KBM-7 (cell line): ENCODE measurements at regions not wholly inside any gene's neighbourhood (a gene's known extent, or its start where the extent isn't known, plus 50 kb on each side); places are given as distances from the start of the nearest gene placed in this dataset.

ENCODE experiments used
- DNase-seq: peaks from one replicate; pipeline ENCODE4 v3.0.0-alpha.2; 2015
- in situ Hi-C: fragments of 300-500 bp; cut with MboI; formaldehyde crosslinking; loops from 2 replicates; pipeline ENCODE4 v1.14.3; 2020; ENCODE audit warnings: low sequenced_read_pairs, low pct_unique_long_range_greater_than_20kb, mixed read lengths

DNA sequence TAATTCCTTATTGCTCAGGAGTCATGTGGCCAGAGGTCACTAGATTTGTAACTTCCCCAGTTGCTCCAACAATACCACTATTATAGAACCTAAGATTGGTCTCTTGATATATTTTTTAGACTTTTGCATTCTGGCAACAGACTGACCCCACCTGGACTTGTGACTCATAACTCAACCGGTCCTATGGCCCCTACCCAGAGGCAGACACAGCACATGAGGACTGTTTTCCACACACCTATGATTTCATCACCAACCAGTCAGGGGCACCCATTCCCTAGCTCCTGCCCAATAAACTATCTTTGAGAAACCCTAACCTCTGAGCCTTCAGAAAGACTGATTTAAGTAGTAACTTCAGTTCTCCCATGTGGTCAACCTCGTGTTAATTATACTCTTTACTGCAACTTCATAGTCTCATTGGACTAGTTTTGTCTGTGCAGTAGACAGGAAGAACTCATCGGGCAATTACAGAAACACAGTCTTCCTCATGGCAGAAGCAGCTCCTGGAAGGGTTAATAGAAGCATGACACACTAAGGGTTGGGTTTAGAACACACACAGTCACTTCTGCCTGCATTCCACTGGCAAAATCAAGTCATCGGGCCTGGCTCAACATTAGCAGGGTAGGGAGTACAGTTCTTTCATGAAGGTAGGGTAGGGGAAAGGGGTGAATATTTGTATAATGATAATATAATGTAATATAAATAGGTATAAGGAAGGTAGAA lies 251.8 kb downstream of the UQCRFS1 start:
- no peak for DNase-seq
- in situ Hi-C loops: no loop called here

DNA sequence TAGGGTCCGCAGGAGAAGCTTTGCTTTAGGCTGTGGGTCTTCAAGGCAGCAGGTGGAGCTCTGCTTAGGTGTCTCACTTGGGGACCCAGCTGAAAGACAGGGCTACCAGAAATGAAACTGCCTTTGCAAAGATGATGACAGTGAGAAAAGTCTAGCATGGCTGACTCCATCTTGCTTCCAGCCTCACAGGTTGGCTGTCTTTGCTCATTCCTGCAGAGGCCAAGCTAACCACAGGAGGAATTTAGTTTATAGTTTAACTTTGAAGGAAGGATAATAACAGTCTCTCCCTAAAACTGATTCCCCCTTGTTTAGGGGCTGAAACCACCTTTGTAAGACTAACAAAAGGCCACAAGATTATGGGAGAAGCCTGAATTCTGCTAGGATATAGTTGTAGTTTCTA lies 252.4 kb downstream of the UQCRFS1 start:
- DNase-seq: no peak
- in situ Hi-C loops: no loop called here

DNA sequence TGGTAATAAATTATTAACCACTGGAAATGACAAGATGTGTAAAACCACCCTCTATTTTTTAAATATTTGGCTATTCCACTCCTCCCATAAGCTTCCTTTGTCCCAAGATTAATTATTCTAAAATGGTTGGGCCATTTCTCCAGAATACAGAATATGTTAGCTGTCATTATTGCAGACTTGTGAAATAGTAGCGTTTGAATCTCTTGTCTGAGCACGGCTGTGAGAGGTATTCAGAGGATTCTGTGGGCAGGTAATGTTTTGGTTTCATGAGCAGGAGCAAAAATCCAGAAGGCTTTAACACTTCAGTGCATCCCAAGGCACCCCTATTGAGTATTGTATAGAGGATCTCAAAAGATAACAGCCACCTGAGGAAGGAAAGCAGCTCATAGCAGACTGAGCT lies 256.0 kb downstream of the UQCRFS1 start:
- in situ Hi-C loops: no loop called here
- no peak for DNase-seq

DNA sequence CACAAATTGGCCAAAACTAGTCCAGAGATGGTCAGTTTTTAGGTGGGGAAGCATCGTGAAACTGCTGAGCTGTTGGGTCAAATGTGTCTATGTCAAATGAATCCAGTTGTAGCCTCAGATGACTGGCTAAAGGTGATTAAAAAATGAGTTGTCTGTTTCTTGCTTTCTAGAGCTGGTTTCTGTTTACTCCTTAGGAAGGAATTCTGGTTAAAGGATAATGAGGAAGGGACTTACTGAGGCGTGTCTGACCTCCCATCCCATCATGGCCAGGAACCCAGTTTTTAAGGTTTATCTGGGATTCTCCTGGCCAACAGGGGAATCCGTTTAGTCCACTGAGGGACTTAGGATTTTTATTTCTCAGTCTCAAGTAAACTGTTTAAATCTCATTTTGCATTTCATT lies 256.5 kb downstream of the UQCRFS1 start:
- in situ Hi-C loops: no loop called here
- DNase-seq: no peak

DNA sequence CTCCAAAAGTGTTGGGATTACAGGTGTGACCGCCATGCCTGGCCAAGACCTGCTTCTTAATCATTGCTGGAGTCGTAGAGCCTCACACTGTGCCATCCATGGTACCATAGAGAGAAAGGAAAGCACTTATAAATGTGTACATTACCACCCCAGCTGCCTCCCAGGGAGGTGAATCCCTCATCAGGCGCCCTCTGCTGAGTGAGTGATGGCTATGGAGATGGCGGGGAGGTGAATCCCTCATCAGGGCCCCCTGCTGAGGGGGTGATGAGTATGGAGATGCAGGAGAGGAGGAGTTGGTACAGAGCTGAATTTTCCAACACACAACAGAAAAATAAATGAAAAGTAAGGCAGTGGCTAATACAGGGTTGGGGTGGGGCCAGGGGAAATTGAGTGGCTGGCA lies 263.4 kb downstream of the UQCRFS1 start:
- DNase-seq: no peak
- in situ Hi-C loops: no loop called here

DNA sequence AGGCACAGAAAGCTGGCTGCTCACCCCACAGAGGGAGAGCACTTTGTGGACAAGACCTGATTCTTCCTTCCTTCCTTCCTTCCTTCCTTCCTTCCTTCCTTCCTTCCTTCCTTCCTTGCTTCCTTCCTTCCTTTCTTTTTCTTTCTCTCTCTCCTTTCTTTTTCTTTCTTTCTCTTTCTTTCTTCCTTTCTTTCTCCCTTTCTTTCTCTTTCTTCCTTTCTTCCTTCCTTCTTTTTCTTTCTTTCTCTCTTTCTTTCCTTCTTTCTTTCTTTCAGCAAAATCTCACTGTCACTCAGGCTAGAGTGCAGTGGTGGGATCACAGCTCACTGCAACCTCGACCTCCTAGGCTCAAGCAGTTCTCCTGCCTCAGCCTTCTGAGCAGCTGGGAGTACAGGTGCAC lies 263.9 kb downstream of the UQCRFS1 start:
- DNase-seq: no peak
- in situ Hi-C loops: no loop called here

DNA sequence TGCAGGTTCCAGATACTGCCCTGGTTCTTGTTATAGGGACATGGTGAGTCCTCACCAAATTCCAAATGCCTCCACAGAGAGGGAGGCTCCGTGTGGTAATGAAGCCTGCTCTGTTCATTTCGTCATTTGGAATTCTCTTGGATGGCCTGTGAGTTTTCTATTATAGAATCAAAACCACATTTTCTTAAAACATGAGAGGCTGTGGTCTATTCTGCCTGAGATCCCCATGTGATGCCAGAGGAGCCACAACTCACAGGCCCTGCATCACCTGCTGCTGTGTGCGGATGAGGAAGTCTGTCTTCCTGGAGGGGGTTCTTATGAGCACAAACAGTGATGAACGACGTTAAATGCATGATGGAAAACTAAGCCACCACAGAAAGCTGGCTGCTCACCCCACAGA lies 264.4 kb downstream of the UQCRFS1 start:
- in situ Hi-C loops: no loop called here
- DNase-seq: no peak

DNA sequence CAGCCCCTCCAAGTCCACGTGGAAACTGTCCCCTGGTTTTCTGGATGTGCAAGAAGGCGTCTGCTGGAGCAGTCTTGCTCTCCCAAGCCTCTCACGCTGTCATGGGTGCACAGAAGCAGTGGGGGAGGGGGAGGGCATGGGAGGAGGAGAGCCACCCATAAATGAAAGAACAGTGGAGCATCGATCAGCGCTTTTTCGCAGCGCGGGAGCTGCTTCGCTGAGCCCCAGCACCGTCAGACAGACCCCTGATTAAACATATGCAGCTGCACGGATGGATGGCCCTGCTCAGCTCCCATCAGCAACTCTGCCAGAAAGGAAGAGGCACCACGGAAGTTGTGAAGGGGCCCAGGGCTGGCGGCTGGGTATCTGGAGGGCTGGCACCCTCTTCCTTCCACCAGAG lies 264.9 kb downstream of the UQCRFS1 start:
- in situ Hi-C loops: no loop called here
- DNase-seq: no peak

DNA sequence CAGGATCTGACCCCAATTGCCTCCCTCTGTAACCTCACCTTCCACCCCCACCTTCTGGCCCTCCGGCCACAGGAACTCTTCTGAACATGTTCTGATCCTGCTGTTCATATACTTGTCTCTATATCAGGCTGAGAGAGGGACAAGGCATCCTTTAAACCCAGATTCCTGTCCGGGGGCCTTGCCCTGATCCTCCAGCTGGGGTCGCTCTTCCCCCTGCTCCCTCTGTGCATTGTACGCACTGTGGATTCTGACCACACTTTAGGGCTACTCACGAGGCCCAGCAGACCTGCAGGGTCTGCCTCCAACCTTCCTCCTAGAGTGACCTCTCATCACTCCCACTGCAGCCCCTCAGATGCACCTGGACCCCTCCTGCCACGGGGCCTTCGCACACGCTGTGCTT lies 269.3 kb downstream of the UQCRFS1 start:
- in situ Hi-C loops: no loop called here
- DNase-seq: no peak

DNA sequence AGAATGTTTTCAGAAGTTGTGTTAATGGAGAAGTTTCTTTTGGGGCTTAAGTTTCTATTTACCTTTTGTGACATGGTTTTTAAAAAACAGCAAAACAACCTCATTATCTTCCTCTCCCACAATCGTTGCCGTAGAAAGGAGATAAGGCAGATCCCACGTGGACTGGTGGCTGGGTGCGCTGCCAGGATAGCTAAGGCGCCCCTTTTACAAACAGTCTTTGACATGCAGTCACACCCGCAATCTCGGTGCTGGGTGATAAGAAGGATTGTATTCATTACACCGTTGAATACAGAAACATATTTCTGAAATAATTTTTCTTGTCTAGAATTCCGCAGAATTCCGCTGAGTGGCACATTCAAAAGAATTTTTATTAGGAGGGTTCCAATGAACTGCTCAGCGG lies 271.1 kb downstream of the UQCRFS1 start:
- DNase-seq: no peak
- in situ Hi-C loops: no loop called here

DNA sequence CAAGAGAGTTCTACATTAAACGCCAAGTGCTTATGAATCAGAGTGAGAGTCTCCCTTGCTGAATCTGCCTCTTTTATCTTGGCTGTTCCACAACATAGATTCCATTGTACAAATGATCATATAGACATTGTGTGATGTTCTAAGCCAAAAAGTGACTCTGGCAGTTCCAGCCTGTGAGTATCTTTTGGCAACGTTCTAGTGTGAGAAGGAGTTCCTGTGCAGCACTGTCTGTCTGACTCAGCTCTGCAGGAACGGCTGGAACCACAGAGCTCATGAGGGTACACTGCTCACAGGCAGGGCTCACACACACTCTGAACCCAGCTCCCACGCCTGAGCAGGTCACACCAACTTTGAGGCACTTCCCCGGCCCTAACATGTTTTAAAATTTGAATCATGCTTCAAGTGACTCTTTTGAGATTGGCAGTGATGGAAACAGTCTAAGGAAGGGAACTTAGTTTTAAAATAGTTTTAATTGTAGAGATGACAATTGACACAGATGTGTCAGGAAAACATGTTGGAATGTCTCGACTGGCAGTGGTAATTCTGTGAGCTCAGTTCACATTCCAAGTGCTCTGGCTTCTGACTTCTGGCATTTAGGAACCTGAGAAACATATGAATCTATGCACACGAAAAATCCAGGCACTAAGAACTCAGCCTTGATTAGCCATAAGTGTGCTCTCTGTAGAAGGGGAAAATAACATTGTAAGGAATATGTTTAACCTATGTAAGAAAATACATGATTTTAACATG lies 272.0 kb downstream of the UQCRFS1 start:
- DNase-seq: no peak
- in situ Hi-C loops: no loop called here

DNA sequence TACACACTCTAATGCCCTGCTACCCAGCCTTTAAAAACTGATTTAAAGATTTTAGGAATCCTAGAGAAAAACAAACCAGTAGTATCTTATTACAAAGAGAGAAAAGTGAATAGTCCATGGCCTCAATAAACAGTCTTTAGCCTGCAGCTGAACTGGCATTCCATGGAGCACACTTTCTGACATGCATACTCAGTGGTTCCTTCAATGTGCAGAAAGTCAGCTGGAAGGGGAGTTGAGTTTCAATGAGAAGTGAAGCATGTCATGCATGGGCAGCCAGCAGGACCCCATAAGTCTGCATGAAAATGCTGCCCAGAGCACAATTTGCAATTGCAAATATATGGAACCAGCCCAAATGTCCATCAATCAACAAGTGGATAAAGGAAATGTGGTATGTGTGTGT lies 273.7 kb downstream of the UQCRFS1 start:
- in situ Hi-C loops: no loop called here
- no peak for DNase-seq

DNA sequence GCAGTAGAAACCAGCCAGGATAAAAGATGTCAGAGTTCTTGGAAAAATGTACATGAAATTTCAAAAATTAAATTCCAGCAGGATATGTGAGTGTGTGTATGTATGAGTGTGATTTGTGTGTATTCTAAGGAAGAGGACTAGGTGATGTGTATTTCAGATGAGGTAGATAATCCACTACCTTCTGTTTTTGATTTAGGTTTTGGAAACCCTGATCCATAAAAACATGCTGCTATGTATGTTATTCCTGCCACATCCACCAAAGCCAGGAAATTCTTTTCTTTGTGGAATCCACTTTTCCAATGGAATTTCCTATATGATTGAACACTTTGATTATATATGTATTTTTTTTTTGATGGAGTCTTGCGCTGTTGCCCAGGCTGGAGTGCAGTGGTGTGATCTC lies 276.9 kb downstream of the UQCRFS1 start:
- in situ Hi-C loops: no loop called here

DNA sequence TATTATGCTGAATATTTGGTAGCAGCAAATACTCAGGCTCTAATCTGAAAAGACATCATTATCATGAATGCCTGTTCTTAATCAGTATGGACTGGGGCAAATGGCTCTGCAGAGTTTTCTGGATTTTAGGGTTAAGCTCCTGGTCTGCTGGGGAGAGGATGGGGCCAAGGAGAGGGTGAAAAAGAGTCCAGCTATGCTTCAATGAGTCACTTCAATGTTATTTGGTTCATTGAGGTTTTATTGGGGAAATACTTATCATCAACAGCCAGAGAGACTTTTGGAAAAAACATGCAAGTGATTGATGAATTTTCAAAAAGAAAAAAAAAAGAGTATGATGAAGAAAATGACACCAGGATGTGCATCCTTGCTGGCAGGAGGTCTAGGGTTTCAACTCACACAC lies 278.3 kb downstream of the UQCRFS1 start:
- in situ Hi-C loops: no loop called here
- no peak for DNase-seq

More for the DNA sequence above, 276.9 kb downstream of the UQCRFS1 start:
- DNase-seq: no peak

DNA sequence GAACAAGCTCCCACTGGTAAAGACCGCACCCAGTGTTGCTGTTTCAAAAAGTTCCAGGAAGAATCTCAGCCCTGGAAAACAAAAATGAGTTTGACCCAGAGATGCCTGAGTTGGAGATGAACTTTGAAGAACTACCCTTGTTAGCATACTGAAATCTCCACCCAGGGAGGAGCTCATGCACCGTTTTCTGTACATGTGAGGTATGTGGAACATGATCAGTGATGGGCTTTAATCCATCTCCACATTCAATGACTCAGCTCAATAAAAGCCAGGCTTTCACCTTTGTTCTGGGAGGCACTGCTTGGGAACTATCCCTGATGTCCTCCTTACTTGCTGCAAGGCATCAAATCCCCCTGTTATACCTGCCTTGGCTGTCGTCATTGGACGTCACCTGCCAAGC lies 279.9 kb downstream of the UQCRFS1 start:
- in situ Hi-C loops: no loop called here
- DNase-seq: no peak

DNA sequence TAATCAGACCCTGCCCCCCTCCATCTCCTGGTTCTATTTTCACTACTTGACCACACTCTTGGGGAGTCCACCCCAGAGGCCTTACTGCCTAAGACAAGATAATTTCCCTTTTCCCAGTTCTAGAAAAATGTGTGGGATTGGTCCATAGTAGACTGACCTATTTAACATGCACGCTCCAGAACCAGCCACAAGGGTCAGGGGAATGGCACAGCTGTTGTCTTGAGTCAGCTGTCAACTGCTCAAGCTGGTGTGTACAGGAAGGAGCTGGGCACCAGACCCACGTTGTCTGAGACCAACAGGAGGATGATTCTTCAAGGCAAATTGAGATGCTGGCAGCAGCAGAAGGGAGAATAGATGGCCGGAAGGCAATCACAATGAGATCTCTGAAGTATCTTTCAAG lies 280.5 kb downstream of the UQCRFS1 start:
- DNase-seq: no peak
- in situ Hi-C loops: no loop called here

DNA sequence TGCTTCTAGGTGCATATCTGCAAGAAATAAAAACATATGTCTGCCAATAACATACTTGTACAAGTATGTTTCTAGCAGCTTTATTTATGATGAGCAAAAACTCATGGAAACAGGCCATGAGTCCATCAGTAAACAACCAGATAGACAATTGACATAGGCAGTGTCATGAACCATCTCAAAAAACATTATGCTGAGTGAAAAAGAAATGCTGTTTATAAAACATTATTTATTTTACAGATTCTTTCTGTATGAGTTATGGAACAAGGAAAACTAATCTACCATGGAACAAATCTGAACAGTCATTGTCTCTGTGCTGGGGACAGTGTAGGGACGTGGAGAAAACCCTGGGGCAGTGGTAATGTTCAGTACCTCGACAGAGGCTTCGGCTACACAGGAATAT lies 283.9 kb downstream of the UQCRFS1 start:
- in situ Hi-C loops: no loop called here
- no peak for DNase-seq

DNA sequence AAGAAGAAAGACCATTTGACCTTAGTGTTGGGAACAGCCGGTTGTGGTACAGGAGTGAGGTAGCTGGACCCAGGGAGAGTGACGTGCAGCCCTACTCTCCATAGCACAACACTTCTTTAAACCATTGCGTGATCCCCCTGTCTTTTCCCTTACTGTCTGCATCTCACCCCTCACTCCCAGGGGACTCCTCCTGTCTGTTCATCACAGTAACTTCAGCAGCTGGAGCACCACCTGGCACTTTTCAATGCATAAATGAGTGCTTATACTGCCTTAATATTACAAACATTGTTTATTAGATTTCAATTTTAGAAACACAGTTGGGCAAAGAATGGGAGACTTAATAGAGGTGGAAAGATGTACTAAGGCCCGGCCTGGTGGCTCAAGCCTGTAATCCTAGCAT lies 285.5 kb downstream of the UQCRFS1 start:
- in situ Hi-C loops: no loop called here
- no peak for DNase-seq

DNA sequence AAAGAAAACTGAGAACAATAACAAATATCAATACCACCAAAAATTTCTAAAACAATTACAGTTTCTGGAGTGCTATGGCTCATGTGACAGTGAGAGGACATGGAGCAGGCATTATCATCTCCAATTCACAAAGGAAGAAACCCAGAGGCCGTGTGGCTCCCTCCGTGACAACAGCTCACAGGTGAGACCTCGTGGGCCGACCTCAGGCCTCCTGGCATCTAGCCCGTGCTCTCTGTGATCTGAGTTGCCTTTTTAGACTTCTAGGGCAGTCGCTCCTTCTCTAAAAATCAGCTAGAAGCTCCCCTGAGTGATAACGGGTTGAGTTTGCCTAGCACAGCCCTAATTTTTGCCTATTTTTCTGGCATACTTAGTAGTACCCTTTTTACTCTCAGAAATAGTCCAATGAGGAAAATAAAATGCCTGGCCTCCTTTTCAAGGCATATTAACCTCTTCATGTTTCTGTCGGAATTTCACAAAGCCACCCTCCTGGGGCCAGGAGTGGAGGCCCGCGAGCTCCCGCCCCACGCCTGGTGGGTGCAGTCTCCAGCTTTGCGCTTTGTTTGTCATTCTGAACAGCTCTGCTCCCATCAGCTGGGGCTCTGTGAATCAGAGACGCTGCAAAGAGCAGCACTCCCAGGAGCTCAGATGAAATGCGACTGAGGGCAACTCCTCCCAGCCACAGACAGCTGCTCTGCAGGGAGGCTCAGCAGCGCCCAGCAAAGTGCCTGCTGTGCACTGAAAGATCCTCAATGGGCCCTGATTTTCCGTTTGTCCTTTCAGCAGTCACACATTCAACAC lies 292.5 kb downstream of the UQCRFS1 start:
- in situ Hi-C loops: no loop called here
- DNase-seq: no peak

DNA sequence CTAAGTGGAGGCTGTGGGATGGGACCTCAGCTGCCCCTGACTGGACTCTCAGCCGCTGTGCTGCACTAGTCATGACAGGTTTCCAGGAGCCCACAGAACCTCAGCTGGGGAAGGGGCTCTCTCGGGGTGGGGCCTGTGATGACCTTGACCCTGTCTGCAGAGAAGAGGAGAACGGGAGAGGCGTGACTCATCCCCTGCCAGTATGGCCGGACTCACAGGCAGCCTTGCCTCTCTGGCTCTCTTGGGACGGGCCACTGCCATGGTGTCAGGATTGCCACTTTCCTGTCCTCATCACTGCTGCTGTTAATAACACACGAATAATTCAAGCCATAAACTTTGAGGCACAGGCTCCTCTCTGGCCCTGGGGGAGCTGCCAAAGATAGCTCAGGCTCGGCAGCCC lies 295.3 kb downstream of the UQCRFS1 start:
- in situ Hi-C loops: no loop called here
- no peak for DNase-seq
